HepG2 (cell line): ENCODE measurements at regions not wholly inside any gene's neighbourhood (a gene's known extent, or its start where the extent isn't known, plus 50 kb on each side); places are given as distances from the start of the nearest gene placed in this dataset.

Experiments
- ATAC-seq: fragments of 200-7000 bp; cut with Tn5 transposase; 3 replicates; pipeline ENCODE4 v1.9.1; 2020; ENCODE audit warnings: mild to moderate bottlenecking, moderate library complexity
- BruUV-seq: library from RNA; stranded (reverse); fragments of 400-500 nt; replicated peaks from 2 replicates; lab custom pipeline; 2021; lab: Mats Ljungman, UMichigan
- CTCF ChIA-PET: fragments of 300-600 bp; formaldehyde crosslinking; extraction: SDS; loops from one replicate; lab custom pipeline; 2021; ENCODE audit warnings: low total read pairs, inconsistent platforms, low intra/inter-chr PET ratio; lab: Yijun Ruan, JAX
- POLR2A ChIA-PET: fragments of 350-600 bp; sonication (Branson Sonifier 250); formaldehyde crosslinking; loops from one replicate; lab custom pipeline; 2020; ENCODE audit warnings: antibody characterized with exemption, inconsistent platforms; lab: Yijun Ruan, JAX
- DNase-seq: peaks from one replicate; pipeline ENCODE4 v3.0.0-alpha.2; 2015; ENCODE audit warnings: low spot score
- FAIRE-seq: peaks from 3 replicates; lab custom pipeline; 2011; peaks lifted over from hg19 to GRCh38; lab: Jason Lieb, UNC
- H2AFZ ChIP-seq: one replicate; pipeline ENCODE4 v1.6.1; 2011; ENCODE audit warnings: low read length, inconsistent platforms
- H3K27ac ChIP-seq: fragments of 300-600 bp; 3 replicates; pipeline ENCODE4 v1.8.0; 2011; ENCODE audit warnings: mixed run types, mild to moderate bottlenecking, mixed read lengths, low read length, inconsistent platforms; ENCODE audit not compliant: insufficient read depth; ENCODE audit errors: extremely low read length
- H3K27me3 ChIP-seq, 2 experiments: fragments of 200-600 bp in 1 of 2; 2 replicates in 1 of 2; 3 replicates in 1 of 2; pipeline versions ENCODE4 v1.6.0 to v1.8.0; 2011; ENCODE audit warnings: low read length in 2 of 2, mild to moderate bottlenecking in 2 of 2, moderate library complexity in 2 of 2, inconsistent platforms in 1 of 2; ENCODE audit not compliant: insufficient read depth in 2 of 2, control insufficient read depth in 1 of 2
- H3K36me3 ChIP-seq, 2 experiments: fragments of 200-600 bp in 1 of 2; replicated peaks in 1 of 2; 2 replicates in 1 of 2; 3 replicates in 1 of 2; pipeline versions ENCODE4 v1.5.1 to v1.8.0; 2011; ENCODE audit warnings: low read length in 2 of 2, inconsistent platforms in 1 of 2; ENCODE audit not compliant: insufficient read depth in 2 of 2, control insufficient read depth in 1 of 2
- H3K4me1 ChIP-seq: 2 replicates; pipeline ENCODE4 v1.5.1; 2012; ENCODE audit warnings: low read length, inconsistent platforms; ENCODE audit not compliant: insufficient read depth
- H3K4me2 ChIP-seq: 2 replicates; pipeline ENCODE4 v1.6.0; 2011; ENCODE audit warnings: low read depth, low read length, inconsistent platforms
- H3K4me3 ChIP-seq, 3 experiments: fragments of 200-600 bp in 1 of 3; sonication (generic), shearing (Covaris generic) in 1 of 3; replicated peaks in 1 of 3; 2 replicates each; pipeline ENCODE4 v1.5.1; 2011 to 2016; ENCODE audit warnings: low read length in 3 of 3, inconsistent platforms in 2 of 3, low read depth in 2 of 3, mild to moderate bottlenecking in 2 of 3, control low read depth in 1 of 3, mixed read lengths in 1 of 3; ENCODE audit not compliant: insufficient read depth in 1 of 3
- H3K79me2 ChIP-seq: one replicate; pipeline ENCODE4 v1.6.1; 2011; ENCODE audit warnings: low read length, inconsistent platforms; ENCODE audit not compliant: insufficient read depth
- H3K9ac ChIP-seq: 2 replicates; pipeline ENCODE4 v1.6.0; 2011; ENCODE audit warnings: mild to moderate bottlenecking, low read depth, low read length, inconsistent platforms; ENCODE audit not compliant: insufficient read depth
- H3K9me3 ChIP-seq: 2 replicates; pipeline ENCODE4 v1.5.1; 2012; ENCODE audit warnings: mild to moderate bottlenecking, low read length
- H4K20me1 ChIP-seq: 2 replicates; pipeline ENCODE4 v1.6.0; 2011; ENCODE audit warnings: inconsistent platforms, mild to moderate bottlenecking, low read length, moderate library complexity; ENCODE audit not compliant: insufficient read depth
- ADNP ChIP-seq: sonication (generic); formaldehyde crosslinking; IDR thresholded peaks from 2 replicates; pipeline ENCODE4 v1.4.0; 2020; ENCODE audit warnings: missing genetic modification reagents
- BRD4 ChIP-seq: sonication (generic); formaldehyde crosslinking; IDR thresholded peaks from 2 replicates; pipeline ENCODE4 v1.4.0; 2020; ENCODE audit warnings: missing genetic modification reagents
- GTF2F1 ChIP-seq: fragments of 150-350 bp; IDR thresholded peaks from 2 replicates; pipeline ENCODE4 v1.6.1; 2014; ENCODE audit warnings: low read length
- SRF ChIP-seq: IDR thresholded peaks from 2 replicates; pipeline ENCODE4 v1.6.1; 2011; ENCODE audit warnings: mild to moderate bottlenecking, low read depth, low read length, moderate library complexity
- U2AF1 ChIP-seq: fragments of 200-400 bp; formaldehyde crosslinking; optimal IDR thresholded peaks from 2 replicates; pipeline ENCODE3; 2017; ENCODE audit warnings: mild to moderate bottlenecking, low read depth, low read length
- ZNF780A ChIP-seq: sonication (generic); formaldehyde crosslinking; IDR thresholded peaks from 2 replicates; pipeline ENCODE4 v1.8.0; 2022; ENCODE audit warnings: mild to moderate bottlenecking, missing genetic modification reagents, moderate library complexity
- WGBS: methylation state at CpG from one replicate; pipeline ENCODE4 v1.1.6; 2017; ENCODE audit warnings: low lambda C conversion rate; 5-methylcytosine and 5-hydroxymethylcytosine counted together
- in situ Hi-C: cut with HindIII; loops from 2 replicates; pipeline ENCODE4 v1.10.0; 2017; ENCODE audit warnings: low pct_unique_long_range_greater_than_20kb; ENCODE audit not compliant: extremely low pct_ligation_motif_present
- intact Hi-C: fragments of 100-400 bp; cut with micrococcal nuclease; formaldehyde crosslinking; loops from one replicate; pipeline ENCODE4 v1.10.0; 2022; ENCODE audit not compliant: unreplicated experiment
- TF ChIP-seq, protein P1 (sequence below): sonication (generic); formaldehyde crosslinking; IDR thresholded peaks from 2 replicates; pipeline ENCODE4 v1.5.0; 2020; ENCODE audit warnings: missing genetic modification reagents
- TF ChIP-seq, protein P2 (sequence below): sonication (generic); formaldehyde crosslinking; IDR thresholded peaks from 2 replicates; pipeline ENCODE4 v1.4.0; 2020; ENCODE audit warnings: mild to moderate bottlenecking, missing genetic modification reagents
- TF ChIP-seq, protein P3 (sequence below): sonication (generic); formaldehyde crosslinking; conservative IDR thresholded peaks from 2 replicates; pipeline ENCODE4 v1.4.0; 2020; ENCODE audit warnings: missing genetic modification reagents

DNA sequence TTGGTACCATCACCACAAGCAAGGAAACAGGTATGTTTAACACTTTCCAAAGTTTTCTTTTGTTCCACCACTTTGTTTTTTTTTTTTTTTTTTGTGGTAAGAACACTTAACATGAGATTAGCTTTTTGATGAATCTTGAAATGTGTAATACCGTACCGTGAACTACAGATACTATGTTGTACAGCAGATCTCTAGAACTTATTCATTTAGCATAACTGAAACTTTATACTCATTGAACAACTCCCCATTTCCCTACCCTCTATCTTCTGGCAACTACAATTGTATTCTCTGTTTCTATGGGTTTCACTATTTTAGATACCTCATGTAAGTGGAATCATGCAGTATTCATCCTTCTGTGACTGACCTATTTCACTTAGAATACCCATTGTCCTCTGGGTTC lies 162.7 kb upstream of the ITGB1 start:
- 59% methylated on average over 2 of the region's 2 CpGs for WGBS
- CTCF ChIA-PET, result no interaction called here
- intact Hi-C loops, result loop anchor here (5.0 kb wide), 1 partner anchor 37 kb away; no protein-coding TSS in a partner anchor

More for the DNA sequence above, 162.7 kb upstream of the ITGB1 start:
- Histone ChIP-seq H4K20me1 (no peaks in the 10 kb centered on the region), H3K4me1 (peaks cover 10% of the 10 kb centered on the region), H3K27me3 (peaks cover 3 to 18% of the 10 kb centered on the region in 2 experiments; a peak in 2 of 5 replicates), H3K9me3 (no peaks in the 10 kb centered on the region)
- TF ChIP-seq U2AF1, result no peak
- TF ChIP-seq GTF2F1, result no peak
- no peak for TF ChIP-seq ZNF780A (CRISPR knock-in tag)
- TF ChIP-seq, protein P1, sequence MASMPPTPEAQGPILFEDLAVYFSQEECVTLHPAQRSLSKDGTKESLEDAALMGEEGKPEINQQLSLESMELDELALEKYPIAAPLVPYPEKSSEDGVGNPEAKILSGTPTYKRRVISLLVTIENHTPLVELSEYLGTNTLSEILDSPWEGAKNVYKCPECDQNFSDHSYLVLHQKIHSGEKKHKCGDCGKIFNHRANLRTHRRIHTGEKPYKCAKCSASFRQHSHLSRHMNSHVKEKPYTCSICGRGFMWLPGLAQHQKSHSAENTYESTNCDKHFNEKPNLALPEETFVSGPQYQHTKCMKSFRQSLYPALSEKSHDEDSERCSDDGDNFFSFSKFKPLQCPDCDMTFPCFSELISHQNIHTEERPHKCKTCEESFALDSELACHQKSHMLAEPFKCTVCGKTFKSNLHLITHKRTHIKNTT, result no peak
- TF ChIP-seq, protein P2, sequence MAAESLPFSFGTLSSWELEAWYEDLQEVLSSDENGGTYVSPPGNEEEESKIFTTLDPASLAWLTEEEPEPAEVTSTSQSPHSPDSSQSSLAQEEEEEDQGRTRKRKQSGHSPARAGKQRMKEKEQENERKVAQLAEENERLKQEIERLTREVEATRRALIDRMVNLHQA (CRISPR knock-in tag), result no peak
- no peak for TF ChIP-seq BRD4 (CRISPR knock-in tag)
- TF ChIP-seq, protein P3, sequence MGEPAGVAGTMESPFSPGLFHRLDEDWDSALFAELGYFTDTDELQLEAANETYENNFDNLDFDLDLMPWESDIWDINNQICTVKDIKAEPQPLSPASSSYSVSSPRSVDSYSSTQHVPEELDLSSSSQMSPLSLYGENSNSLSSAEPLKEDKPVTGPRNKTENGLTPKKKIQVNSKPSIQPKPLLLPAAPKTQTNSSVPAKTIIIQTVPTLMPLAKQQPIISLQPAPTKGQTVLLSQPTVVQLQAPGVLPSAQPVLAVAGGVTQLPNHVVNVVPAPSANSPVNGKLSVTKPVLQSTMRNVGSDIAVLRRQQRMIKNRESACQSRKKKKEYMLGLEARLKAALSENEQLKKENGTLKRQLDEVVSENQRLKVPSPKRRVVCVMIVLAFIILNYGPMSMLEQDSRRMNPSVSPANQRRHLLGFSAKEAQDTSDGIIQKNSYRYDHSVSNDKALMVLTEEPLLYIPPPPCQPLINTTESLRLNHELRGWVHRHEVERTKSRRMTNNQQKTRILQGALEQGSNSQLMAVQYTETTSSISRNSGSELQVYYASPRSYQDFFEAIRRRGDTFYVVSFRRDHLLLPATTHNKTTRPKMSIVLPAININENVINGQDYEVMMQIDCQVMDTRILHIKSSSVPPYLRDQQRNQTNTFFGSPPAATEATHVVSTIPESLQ (CRISPR knock-in tag), result no peak
- TF ChIP-seq ADNP (CRISPR knock-in tag), result no peak
- TF ChIP-seq SRF, result no peak
- TF ChIP-seq, all 625 proteins: peak for 0
- no peak overlapping the region for H3K4me3 ChIP-seq
- no TSS peak for BruUV-seq
- POLR2A ChIA-PET, result no interaction called here
- no peak overlapping the region for H2AFZ ChIP-seq
- H3K27ac ChIP-seq, result no peak overlapping the region
- no peaks in the 10 kb centered on the region for H3K79me2 ChIP-seq
- no peaks in the 10 kb centered on the region for H3K36me3 ChIP-seq
- H3K9ac ChIP-seq, result no peak overlapping the region
- DNase-seq, result no peak
- FAIRE-seq, result no peak
- in situ Hi-C loops, result no loop called here
- ATAC-seq, result no peak
- no peak overlapping the region for H3K4me2 ChIP-seq
